SK-N-SH (cell line): ENCODE measurements at regions not wholly inside any gene's neighbourhood (a gene's known extent, or its start where the extent isn't known, plus 50 kb on each side); places are given as distances from the start of the nearest gene placed in this dataset.

Source experiments
- CTCF ChIA-PET: fragments of 300-600, 350-600 bp; formaldehyde crosslinking; extraction: SDS; loops from one replicate; lab custom pipeline; 2021; lab: Yijun Ruan, JAX
- POLR2A ChIA-PET: fragments of 350-600 bp; sonication (Branson Sonifier 250); formaldehyde crosslinking; extraction: SDS; loops from one replicate; lab custom pipeline; 2020; ENCODE audit warnings: antibody characterized with exemption, inconsistent platforms; lab: Yijun Ruan, JAX
- DNase-seq: peaks from one replicate; pipeline ENCODE4 v3.0.0; 2012
- H2AFZ ChIP-seq: fragments of 200-600 bp; sonication (generic); 2 replicates; pipeline ENCODE4 v1.8.1; 2016; ENCODE audit warnings: antibody characterized with exemption, mild to moderate bottlenecking, low read depth
- H3F3A ChIP-seq: fragments of 200-600 bp; sonication (generic); replicated peaks from 2 replicates; pipeline ENCODE3; 2016; ENCODE audit warnings: antibody characterized with exemption, mild to moderate bottlenecking; ENCODE audit not compliant: insufficient read depth
- H3K27ac ChIP-seq, 2 experiments: fragments of 200-500 bp in 1 of 2; fragments of 200-600 bp in 1 of 2; sonication (Bioruptor generic) in 1 of 2; sonication (generic), shearing (Covaris generic) in 1 of 2; 2 replicates each; pipeline versions ENCODE4 v1.5.1 to v1.6.1; 2014 to 2016; ENCODE audit warnings: low read depth in 2 of 2, inconsistent platforms in 1 of 2, low read length in 1 of 2, mild to moderate bottlenecking in 1 of 2, mixed read lengths in 1 of 2
- H3K27me3 ChIP-seq: fragments of 200-600 bp; sonication (generic), shearing (Covaris generic); 2 replicates; pipeline ENCODE4 v1.6.1; 2016; ENCODE audit warnings: mixed run types; ENCODE audit not compliant: insufficient read depth
- H3K36me3 ChIP-seq, 2 experiments: fragments of 200-500 bp in 1 of 2; fragments of 200-600 bp in 1 of 2; sonication (Bioruptor generic) in 1 of 2; sonication (generic) in 1 of 2; replicated peaks in 1 of 2; 2 replicates each; pipeline versions ENCODE3 to v1.5.1; 2014 to 2016; ENCODE audit warnings: low read length in 1 of 2, mild to moderate bottlenecking in 1 of 2; ENCODE audit not compliant: insufficient read depth in 2 of 2, control insufficient read depth in 1 of 2
- H3K4me1 ChIP-seq, 2 experiments: fragments of 200-500 bp in 1 of 2; fragments of 200-600 bp in 1 of 2; sonication (Bioruptor generic) in 1 of 2; sonication (generic), shearing (Covaris generic) in 1 of 2; 2 replicates each; pipeline versions ENCODE4 v1.5.1 to v1.6.1; 2014 to 2016; ENCODE audit warnings: low read depth in 1 of 2, low read length in 1 of 2, mixed run types in 1 of 2; ENCODE audit not compliant: insufficient read depth in 2 of 2, control insufficient read depth in 1 of 2
- H3K4me2 ChIP-seq: fragments of 200-600 bp; sonication (generic), shearing (Covaris generic); 2 replicates; pipeline ENCODE4 v1.6.1; 2017; ENCODE audit warnings: mixed run types
- H3K4me3 ChIP-seq, 2 experiments: fragments of 200-500 bp in 1 of 2; fragments of 200-600 bp in 1 of 2; sonication (Bioruptor generic) in 1 of 2; sonication (generic), shearing (Covaris generic) in 1 of 2; 2 replicates each; pipeline versions ENCODE4 v1.5.1 to v1.8.1; 2014 to 2016; ENCODE audit warnings: low read depth in 2 of 2, inconsistent platforms in 1 of 2, low read length in 1 of 2, mild to moderate bottlenecking in 1 of 2, mixed read lengths in 1 of 2, moderate library complexity in 1 of 2
- H3K79me2 ChIP-seq: fragments of 200-600 bp; sonication (generic); 2 replicates; pipeline ENCODE4 v1.8.1; 2017; ENCODE audit warnings: mild to moderate bottlenecking; ENCODE audit not compliant: insufficient read depth
- H3K9ac ChIP-seq: fragments of 200-600 bp; sonication (generic); 2 replicates; pipeline ENCODE4 v1.6.1; 2017; ENCODE audit warnings: mixed run types
- H3K9me2 ChIP-seq: fragments of 200-600 bp; sonication (generic); 2 replicates; pipeline ENCODE4 v1.6.1; 2017; ENCODE audit warnings: mixed run types
- H3K9me3 ChIP-seq: fragments of 200-600 bp; sonication (generic); 2 replicates; pipeline ENCODE4 v1.6.1; 2017; ENCODE audit warnings: mixed run types, mild to moderate bottlenecking, moderate library complexity
- H4K20me1 ChIP-seq: fragments of 200-600 bp; sonication (generic); 2 replicates; pipeline ENCODE4 v1.6.1; 2017; ENCODE audit warnings: mild to moderate bottlenecking, mixed run types; ENCODE audit not compliant: insufficient read depth
- CHD2 ChIP-seq: fragments of 150-350 bp; IDR thresholded peaks from 2 replicates; pipeline ENCODE4 v1.6.1; 2018; ENCODE audit warnings: low read length; ENCODE audit not compliant: partially characterized antibody
- CTCF ChIP-seq: fragments of 200-600 bp; sonication (generic); IDR thresholded peaks from 2 replicates; pipeline ENCODE4 v1.6.1; 2017; ENCODE audit warnings: antibody characterized with exemption, mild to moderate bottlenecking, moderate library complexity
- GABPA ChIP-seq: IDR thresholded peaks from 2 replicates; pipeline ENCODE4 v1.4.0; 2012; ENCODE audit warnings: low read depth, mild to moderate bottlenecking
- GATA2 ChIP-seq: sonication (generic); formaldehyde crosslinking; IDR thresholded peaks from 2 replicates; pipeline ENCODE4 v1.5.0; 2020; ENCODE audit warnings: mild to moderate bottlenecking, missing genetic modification reagents
- JUND ChIP-seq: IDR thresholded peaks from 2 replicates; pipeline ENCODE4 v1.4.0; 2012
- MEF2A ChIP-seq: IDR thresholded peaks from 2 replicates; pipeline ENCODE4 v1.4.0; 2012; ENCODE audit warnings: low read depth, borderline replicate concordance
- MXI1 ChIP-seq: IDR thresholded peaks from 2 replicates; pipeline ENCODE4 v1.6.1; 2012; ENCODE audit warnings: mild to moderate bottlenecking, low read depth, low read length, improper control_type of control experiment
- NRF1 ChIP-seq: IDR thresholded peaks from 2 replicates; pipeline ENCODE4 v1.6.1; 2012; ENCODE audit warnings: low read depth, mild to moderate bottlenecking, low read length
- POLR2AphosphoS5 ChIP-seq: IDR thresholded peaks from 2 replicates; pipeline ENCODE4 v1.6.1; 2012; ENCODE audit warnings: low read depth, low read length
- RAD21 ChIP-seq: IDR thresholded peaks from 2 replicates; pipeline ENCODE4 v1.6.1; 2012; ENCODE audit warnings: mild to moderate bottlenecking, low read length
- RCOR1 ChIP-seq: fragments of 150-350 bp; IDR thresholded peaks from 2 replicates; pipeline ENCODE4 v1.6.1; 2017; ENCODE audit warnings: antibody characterized with exemption, low read length
- RFX5 ChIP-seq: IDR thresholded peaks from 2 replicates; pipeline ENCODE4 v1.6.1; 2012; ENCODE audit warnings: mild to moderate bottlenecking, improper control_type of control experiment, low read length
- RXRA ChIP-seq: IDR thresholded peaks from 2 replicates; pipeline ENCODE4 v1.4.0; 2012; ENCODE audit warnings: low read depth, mild to moderate bottlenecking, borderline replicate concordance
- TAF1 ChIP-seq: IDR thresholded peaks from 2 replicates; pipeline ENCODE4 v1.6.1; 2012; ENCODE audit warnings: low read depth, mild to moderate bottlenecking, low read length, moderate library complexity, borderline replicate concordance
- TCF12 ChIP-seq: IDR thresholded peaks from 2 replicates; pipeline ENCODE4 v1.4.0; 2012
- USF2 ChIP-seq: fragments of 150-350 bp; IDR thresholded peaks from 2 replicates; pipeline ENCODE4 v1.6.1; 2017; ENCODE audit warnings: antibody characterized with exemption, low read length, low read depth, borderline replicate concordance
- ZBTB33 ChIP-seq: IDR thresholded peaks from 2 replicates; pipeline ENCODE4 v1.4.0; 2012; ENCODE audit warnings: low read depth, borderline replicate concordance
- WGBS: methylation state at CpG from one replicate; pipeline ENCODE4 v1.1.6; 2017; ENCODE audit warnings: low lambda C conversion rate; 5-methylcytosine and 5-hydroxymethylcytosine counted together
- TF ChIP-seq, protein P1 (sequence below): IDR thresholded peaks from 2 replicates; pipeline ENCODE4; 2012

DNA sequence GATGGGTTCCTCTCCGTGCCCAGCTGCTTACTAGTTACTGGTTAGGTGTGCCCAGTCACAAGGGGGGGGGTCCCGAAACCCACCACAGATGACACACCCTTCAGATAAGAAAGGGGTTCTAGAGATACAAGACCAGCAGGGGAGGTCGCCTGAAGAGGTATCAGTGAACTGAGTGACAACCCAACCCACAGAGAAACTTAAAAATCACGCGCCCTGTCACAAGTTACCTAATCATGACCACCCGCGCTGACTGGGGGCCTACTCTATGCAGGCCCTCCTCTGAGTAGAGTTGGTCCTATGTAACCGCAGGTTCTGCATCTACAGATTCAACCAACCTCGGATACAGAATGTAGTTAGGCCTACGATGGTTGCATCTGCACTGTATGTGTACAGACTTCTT lies 210.3 kb upstream of the SFSWAP start:
- CTCF ChIA-PET: interaction anchor here (0.6 kb wide), 1 partner anchor 90 kb away, joined by 3 read pairs; no protein-coding TSS in a partner anchor

DNA sequence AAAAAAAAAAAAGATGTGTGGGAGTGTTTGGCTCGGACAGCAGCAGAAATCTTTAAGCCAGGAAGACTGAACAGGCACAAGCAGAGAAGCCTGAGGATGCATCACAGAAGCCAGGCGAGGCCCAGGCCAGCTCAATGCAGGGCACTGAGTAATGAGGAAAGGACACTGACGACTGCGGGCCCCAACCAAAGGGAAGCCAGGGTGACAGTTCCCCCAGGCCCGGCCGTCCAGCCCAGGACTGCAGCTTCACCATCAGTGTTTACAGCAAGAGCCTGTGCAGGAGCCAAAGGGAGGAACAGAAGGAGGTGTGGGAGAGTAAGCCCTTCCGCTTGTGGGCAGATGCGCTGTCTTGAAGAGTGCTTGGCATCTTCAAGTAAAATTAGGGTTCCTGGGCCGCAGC lies 205.3 kb upstream of the SFSWAP start:
- Histone ChIP-seq H2AFZ (no peak overlapping the region), H3K9me2 (no peaks in the 10 kb centered on the region), H3F3A (no peaks in the 10 kb centered on the region), H3K4me3 (no peak overlapping the region), H3K9me3 (no peaks in the 10 kb centered on the region), H3K4me2 (no peak overlapping the region), H3K4me1 (peaks cover 0 to 44% of the 10 kb centered on the region in 2 experiments; a peak in 1 of 4 replicates), H3K27ac (peak overlapping the region in 1 of 2 experiments; percentile 19; a peak in 1 of 4 replicates), H4K20me1 (no peaks in the 10 kb centered on the region), H3K79me2 (no peaks in the 10 kb centered on the region), H3K27me3 (no peaks in the 10 kb centered on the region), H3K9ac (no peak overlapping the region), H3K36me3 (no peaks in the 10 kb centered on the region)
- POLR2A ChIA-PET: no interaction called here
- DNase-seq: no peak
- CTCF ChIA-PET: interaction anchor here (1.1 kb wide), 1 partner anchor 49 kb away, joined by 3 read pairs; no protein-coding TSS in a partner anchor
- no peak for TF ChIP-seq TAF1
- TF ChIP-seq RAD21: no peak
- TF ChIP-seq MXI1: no peak
- TF ChIP-seq, protein P1, sequence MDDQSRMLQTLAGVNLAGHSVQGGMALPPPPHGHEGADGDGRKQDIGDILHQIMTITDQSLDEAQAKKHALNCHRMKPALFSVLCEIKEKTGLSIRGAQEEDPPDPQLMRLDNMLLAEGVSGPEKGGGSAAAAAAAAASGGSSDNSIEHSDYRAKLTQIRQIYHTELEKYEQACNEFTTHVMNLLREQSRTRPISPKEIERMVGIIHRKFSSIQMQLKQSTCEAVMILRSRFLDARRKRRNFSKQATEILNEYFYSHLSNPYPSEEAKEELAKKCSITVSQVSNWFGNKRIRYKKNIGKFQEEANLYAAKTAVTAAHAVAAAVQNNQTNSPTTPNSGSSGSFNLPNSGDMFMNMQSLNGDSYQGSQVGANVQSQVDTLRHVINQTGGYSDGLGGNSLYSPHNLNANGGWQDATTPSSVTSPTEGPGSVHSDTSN: no peak
- WGBS: 27% methylated on average over 9 of the region's 9 CpGs

More for the DNA sequence above, 210.3 kb upstream of the SFSWAP start:
- Histone ChIP-seq H3K4me2 (no peak overlapping the region), H2AFZ (no peak overlapping the region), H4K20me1 (no peaks in the 10 kb centered on the region), H3K9me3 (no peaks in the 10 kb centered on the region)
- TF ChIP-seq RXRA (no peak), MEF2A (no peak), NRF1 (no peak), CHD2 (no peak), GATA2 (CRISPR knock-in tag) (no peak), POLR2AphosphoS5 (no peak), MXI1 (no peak)
- TF ChIP-seq, all 33 proteins: peak for 0
- Histone ChIP-seq H3K4me1 (peaks cover 0 to 2% of the 10 kb centered on the region in 2 experiments; a peak in 1 of 4 replicates), H3K9ac (no peak overlapping the region), H3K27ac (no peak overlapping the region), H3K36me3 (no peaks in the 10 kb centered on the region), H3K9me2 (no peaks in the 10 kb centered on the region), H3K79me2 (no peaks in the 10 kb centered on the region), H3F3A (no peaks in the 10 kb centered on the region), H3K27me3 (no peaks in the 10 kb centered on the region), H3K4me3 (no peak overlapping the region)
- DNase-seq: no peak
- 49% methylated on average over 10 of the region's 10 CpGs for WGBS
- POLR2A ChIA-PET: no interaction called here

DNA sequence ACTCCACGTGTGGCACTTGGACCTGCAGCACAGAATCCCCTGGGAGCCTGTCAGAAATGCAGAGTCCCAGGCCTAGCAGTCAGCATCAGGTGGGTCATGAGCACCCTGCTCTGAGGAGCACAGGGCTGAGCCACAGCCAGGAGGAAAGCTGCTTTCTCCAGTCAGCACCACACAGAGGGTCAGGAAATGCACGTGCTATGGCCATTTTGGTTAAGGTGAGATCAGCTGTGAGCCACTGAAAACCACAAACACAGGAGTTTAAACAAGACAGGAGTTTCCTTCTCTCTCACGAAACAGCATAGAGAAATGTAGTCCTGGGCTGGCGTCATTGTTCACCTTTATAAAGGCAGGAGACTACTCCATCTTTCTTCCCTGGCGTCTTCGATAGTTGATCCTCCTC lies 204.5 kb upstream of the SFSWAP start:
- Histone ChIP-seq H3F3A (no peaks in the 10 kb centered on the region), H3K4me3 (no peak overlapping the region), H3K79me2 (no peaks in the 10 kb centered on the region), H3K4me2 (no peak overlapping the region), H3K9ac (no peak overlapping the region), H4K20me1 (no peaks in the 10 kb centered on the region), H3K9me2 (no peaks in the 10 kb centered on the region), H2AFZ (no peak overlapping the region), H3K4me1 (peaks cover 0 to 51% of the 10 kb centered on the region in 2 experiments; a peak in 1 of 4 replicates), H3K27me3 (no peaks in the 10 kb centered on the region), H3K36me3 (no peaks in the 10 kb centered on the region), H3K9me3 (no peaks in the 10 kb centered on the region), H3K27ac (peak overlapping the region in 1 of 2 experiments; percentile 89; a peak in 2 of 4 replicates)
- CTCF ChIA-PET: interaction anchor here (1.1 kb wide), 1 partner anchor 50 kb away, joined by 3 read pairs; no protein-coding TSS in a partner anchor
- POLR2A ChIA-PET: no interaction called here
- 43% methylated on average over 6 of the region's 6 CpGs for WGBS
- no peak for DNase-seq
- TF ChIP-seq RCOR1 (no peak), RFX5 (no peak), TCF12 (no peak), JUND (no peak), CHD2 (no peak), GABPA (no peak), USF2 (no peak), CTCF (no peak), ZBTB33 (no peak)
